Neural crest cell (in vitro differentiated cells): ENCODE measurements at regions not wholly inside any gene's neighbourhood (a gene's known extent, or its start where the extent isn't known, plus 50 kb on each side); places are given as distances from the start of the nearest gene placed in this dataset.

Source experiments
- DNase-seq: peaks from one replicate; pipeline ENCODE4 v3.0.0; 2021; ENCODE audit warnings: low read depth, mixed read lengths, low spot score
- H3K27ac Mint-ChIP-seq: one replicate; pipeline ENCODE4 v1.8.0; 2021; ENCODE audit warnings: mild to moderate bottlenecking, mixed read lengths; ENCODE audit not compliant: unreplicated experiment
- H3K27me3 Mint-ChIP-seq: 2 replicates; pipeline ENCODE4 v1.8.0; 2021; ENCODE audit warnings: low read depth, mild to moderate bottlenecking, mixed read lengths
- H3K36me3 Mint-ChIP-seq: 2 replicates; pipeline ENCODE4 v1.8.0; 2021; ENCODE audit warnings: low read depth, mild to moderate bottlenecking, mixed read lengths
- H3K4me1 Mint-ChIP-seq: 2 replicates; pipeline ENCODE4 v1.8.0; 2021; ENCODE audit warnings: mixed read lengths
- H3K4me3 Mint-ChIP-seq: one replicate; pipeline ENCODE4 v1.8.0; 2021; ENCODE audit warnings: mild to moderate bottlenecking, mixed read lengths
- H3K9me3 Mint-ChIP-seq: 2 replicates; pipeline ENCODE4 v1.8.0; 2021; ENCODE audit warnings: mixed read lengths
- TF ChIP-seq, protein P1 (sequence below): fragments of 200-600 bp; sonication (generic); conservative IDR thresholded peaks from 2 replicates; pipeline ENCODE4 v1.5.0; 2021; ENCODE audit warnings: antibody characterized with exemption, mild to moderate bottlenecking

- Mint-ChIP-seq H3K4me3 (no peak overlapping the region), H3K4me1 (peaks cover 17% of the 10 kb centered on the region), H3K36me3 (no peaks in the 10 kb centered on the region), H3K27me3 (no peaks in the 10 kb centered on the region), H3K27ac (no peak overlapping the region), H3K9me3 (peaks cover 5% of the 10 kb centered on the region)
- no peak for DNase-seq
- TF ChIP-seq, protein P1, sequence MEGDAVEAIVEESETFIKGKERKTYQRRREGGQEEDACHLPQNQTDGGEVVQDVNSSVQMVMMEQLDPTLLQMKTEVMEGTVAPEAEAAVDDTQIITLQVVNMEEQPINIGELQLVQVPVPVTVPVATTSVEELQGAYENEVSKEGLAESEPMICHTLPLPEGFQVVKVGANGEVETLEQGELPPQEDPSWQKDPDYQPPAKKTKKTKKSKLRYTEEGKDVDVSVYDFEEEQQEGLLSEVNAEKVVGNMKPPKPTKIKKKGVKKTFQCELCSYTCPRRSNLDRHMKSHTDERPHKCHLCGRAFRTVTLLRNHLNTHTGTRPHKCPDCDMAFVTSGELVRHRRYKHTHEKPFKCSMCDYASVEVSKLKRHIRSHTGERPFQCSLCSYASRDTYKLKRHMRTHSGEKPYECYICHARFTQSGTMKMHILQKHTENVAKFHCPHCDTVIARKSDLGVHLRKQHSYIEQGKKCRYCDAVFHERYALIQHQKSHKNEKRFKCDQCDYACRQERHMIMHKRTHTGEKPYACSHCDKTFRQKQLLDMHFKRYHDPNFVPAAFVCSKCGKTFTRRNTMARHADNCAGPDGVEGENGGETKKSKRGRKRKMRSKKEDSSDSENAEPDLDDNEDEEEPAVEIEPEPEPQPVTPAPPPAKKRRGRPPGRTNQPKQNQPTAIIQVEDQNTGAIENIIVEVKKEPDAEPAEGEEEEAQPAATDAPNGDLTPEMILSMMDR = no peak
These were observed 54.0 kb upstream of the CXCL14 start for GRCh38 chr5:135632798-135633197.

GRCh38 chr5:135631391-135631790, 52.6 kb upstream of the CXCL14 start:
- Mint-ChIP-seq H3K9me3 (peaks cover 5% of the 10 kb centered on the region), H3K36me3 (no peaks in the 10 kb centered on the region), H3K4me1 (peaks cover 17% of the 10 kb centered on the region), H3K27me3 (no peaks in the 10 kb centered on the region), H3K27ac (no peak overlapping the region), H3K4me3 (no peak overlapping the region)
- TF ChIP-seq, protein P1 = no peak
- no peak for DNase-seq

- no peaks in the 10 kb centered on the region for H3K36me3 Mint-ChIP-seq
- no peak for DNase-seq
- peaks cover 5% of the 10 kb centered on the region for H3K9me3 Mint-ChIP-seq
- peaks cover 17% of the 10 kb centered on the region for H3K4me1 Mint-ChIP-seq
- TF ChIP-seq, protein P1 = no peak
- no peaks in the 10 kb centered on the region for H3K27me3 Mint-ChIP-seq
- no peak overlapping the region for H3K4me3 Mint-ChIP-seq
- no peak overlapping the region for H3K27ac Mint-ChIP-seq
These were observed 50.9 kb upstream of the CXCL14 start for GRCh38 chr5:135629666-135630065.

GRCh38 chr5:135628771-135629563, 50.2 kb upstream of the CXCL14 start:
- H3K36me3 Mint-ChIP-seq = no peaks in the 10 kb centered on the region

More at GRCh38 chr5:135628771-135629563, 50.2 kb upstream of the CXCL14 start:
- TF ChIP-seq, protein P1 = no peak
- H3K27ac Mint-ChIP-seq = no peak overlapping the region
- H3K27me3 Mint-ChIP-seq = peaks cover 2% of the 10 kb centered on the region
- peaks cover 17% of the 10 kb centered on the region for H3K4me1 Mint-ChIP-seq
- no peak for DNase-seq
- no peak overlapping the region for H3K4me3 Mint-ChIP-seq
- peaks cover 5% of the 10 kb centered on the region for H3K9me3 Mint-ChIP-seq
